ENCODE measurements at regions not wholly inside any gene's neighbourhood (a gene's known extent, or its start where the extent isn't known, plus 50 kb on each side); places are given as distances from the start of the nearest gene placed in this dataset.
"Not testable (repeated sequence)": the region's sequence is repeated elsewhere in the genome, so short reads cannot be mapped to it uniquely, and the experiment has no call there.

GRCh38 chr5:27140831-27141230 is 102.4 kb upstream of the CDH9 start:
- Mint-ChIP-seq H3K27me3 (ENCODE audit: low read depth) (no peaks in the 10 kb centered on the region), H3K4me3 (no peak overlapping the region), H3K9me3 (peaks cover 7% of the 10 kb centered on the region), H3K27ac (no peak overlapping the region), H3K4me1 (peaks cover 6% of the 10 kb centered on the region), H3K36me3 (ENCODE audit: low read depth) (peaks cover 5% of the 10 kb centered on the region)
- no peak for TF ChIP-seq CTCF (IDR thresholded peaks at IDR 0.05; ENCODE audit: unreplicated experiment in 3 of 3)

GRCh38 chr5:27130587-27130986 is 92.2 kb upstream of the CDH9 start:
- H3K36me3 Mint-ChIP-seq (ENCODE audit: low read depth) = no peaks in the 10 kb centered on the region
- H3K27me3 Mint-ChIP-seq (ENCODE audit: low read depth) = no peaks in the 10 kb centered on the region
- TF ChIP-seq CTCF (IDR thresholded peaks at IDR 0.05; ENCODE audit: unreplicated experiment in 3 of 3) = no peak
- peak overlapping the region in 2 of 3 experiments; percentile 53 to 86 for H3K27ac Mint-ChIP-seq
- H3K4me1 Mint-ChIP-seq = peaks cover 5% of the 10 kb centered on the region
- H3K4me3 Mint-ChIP-seq = no peak overlapping the region
- H3K9me3 Mint-ChIP-seq = peaks cover 6% of the 10 kb centered on the region

DNA sequence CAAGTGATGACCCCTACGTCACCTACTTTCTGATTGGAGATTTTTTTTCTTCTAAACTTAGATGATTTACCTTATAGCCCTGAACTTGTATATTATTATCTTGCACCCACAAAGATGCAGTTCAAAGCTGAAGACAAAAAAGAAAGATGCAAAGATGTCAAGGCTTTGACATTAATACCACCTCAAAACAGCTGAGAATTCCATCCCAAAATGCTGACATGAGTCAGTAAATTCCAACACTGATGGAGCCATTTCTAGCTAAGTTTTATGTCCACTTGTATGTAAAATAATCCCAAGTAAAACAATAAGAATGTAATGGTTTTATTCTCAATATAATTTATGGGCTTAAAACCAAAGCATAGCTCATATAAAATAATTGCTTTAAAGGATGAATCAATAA is 91.5 kb upstream of the CDH9 start:
- no peaks in the 10 kb centered on the region for H3K27me3 Mint-ChIP-seq (ENCODE audit: low read depth)
- peaks cover 5% of the 10 kb centered on the region for H3K4me1 Mint-ChIP-seq
- peaks cover 2% of the 10 kb centered on the region for H3K9me3 Mint-ChIP-seq
- no peak for TF ChIP-seq CTCF (IDR thresholded peaks at IDR 0.05; ENCODE audit: unreplicated experiment in 3 of 3)
- no peaks in the 10 kb centered on the region for H3K36me3 Mint-ChIP-seq (ENCODE audit: low read depth)
- H3K4me3 Mint-ChIP-seq = no peak overlapping the region
- H3K27ac Mint-ChIP-seq = no peak overlapping the region

- H3K4me1 Mint-ChIP-seq = peaks cover 4% of the 10 kb centered on the region
- no peaks in the 10 kb centered on the region for H3K27me3 Mint-ChIP-seq (ENCODE audit: low read depth)
- no peak for TF ChIP-seq CTCF (IDR thresholded peaks at IDR 0.05; ENCODE audit: unreplicated experiment in 3 of 3)
- no peaks in the 10 kb centered on the region for H3K36me3 Mint-ChIP-seq (ENCODE audit: low read depth)
- H3K9me3 Mint-ChIP-seq = no peaks in the 10 kb centered on the region
- no peak overlapping the region for H3K4me3 Mint-ChIP-seq
- H3K27ac Mint-ChIP-seq = no peak overlapping the region
These were observed 87.5 kb upstream of the CDH9 start for GRCh38 chr5:27125856-27126255.

- H3K4me1 Mint-ChIP-seq = no peaks in the 10 kb centered on the region
- no peaks in the 10 kb centered on the region for H3K27me3 Mint-ChIP-seq (ENCODE audit: low read depth)
- no peak overlapping the region for H3K4me3 Mint-ChIP-seq
- TF ChIP-seq CTCF (IDR thresholded peaks at IDR 0.05; ENCODE audit: unreplicated experiment in 3 of 3) = peak; percentile 47 to 70 (median 55)
- no peak overlapping the region for H3K27ac Mint-ChIP-seq
- H3K9me3 Mint-ChIP-seq = no peaks in the 10 kb centered on the region
- peaks cover 3% of the 10 kb centered on the region for H3K36me3 Mint-ChIP-seq (ENCODE audit: low read depth)
These were observed 86.2 kb upstream of the CDH9 start for GRCh38 chr5:27124590-27124989.

DNA sequence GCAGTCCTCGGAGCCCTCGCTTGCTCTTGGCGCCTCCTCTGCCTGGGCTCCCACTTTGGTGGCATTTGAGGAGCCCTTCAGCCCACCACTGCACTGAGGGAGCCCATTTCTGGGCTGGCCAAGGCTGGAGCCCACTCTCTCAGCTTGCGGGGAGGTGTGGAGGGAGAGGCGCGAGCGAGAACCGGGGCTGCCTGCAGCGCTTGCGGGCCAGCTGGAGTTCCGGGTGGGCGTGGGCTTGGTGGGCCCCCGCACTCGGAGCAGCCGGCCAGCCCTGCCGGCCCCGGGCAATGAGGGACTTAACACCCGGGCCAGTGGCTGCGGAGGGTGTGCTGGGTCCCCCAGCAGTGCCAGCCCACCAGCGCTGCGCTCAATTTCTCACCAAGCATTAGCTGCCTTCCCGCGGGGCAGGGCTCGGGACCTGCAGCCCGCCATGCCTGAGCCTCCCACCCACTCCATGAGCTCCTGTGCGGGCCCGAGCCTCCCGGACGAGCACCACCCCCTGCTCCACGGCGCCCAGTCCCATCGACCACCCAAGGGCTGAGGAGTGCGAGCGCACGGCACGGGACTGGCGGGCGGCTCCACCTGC is 81.4 kb upstream of the CDH9 start:
- not testable (repeated sequence) for H3K4me3 Mint-ChIP-seq; H3K27ac Mint-ChIP-seq; H3K9me3 Mint-ChIP-seq; H3K27me3 Mint-ChIP-seq (ENCODE audit: low read depth); H3K36me3 Mint-ChIP-seq (ENCODE audit: low read depth); H3K4me1 Mint-ChIP-seq

All from nephron (organoid).